ENCODE measurements at regions not wholly inside any gene's neighbourhood (a gene's known extent, or its start where the extent isn't known, plus 50 kb on each side); places are given as distances from the start of the nearest gene placed in this dataset.

- Histone ChIP-seq H3K9me2 (replicated peaks; ENCODE audit: low read depth, low read length) (no peaks in the 10 kb centered on the region), H3K4me2 (ENCODE audit: low read depth, low read length, poor library complexity, severe bottlenecking) (no peak overlapping the region), H3K27me3 (ENCODE audit: insufficient read depth, low read length, poor library complexity, severe bottlenecking) (no peaks in the 10 kb centered on the region), H3K79me2 (ENCODE audit: insufficient read depth, low read length) (no peaks in the 10 kb centered on the region), H3K4me1 (ENCODE audit: insufficient read depth, low read length, poor library complexity, severe bottlenecking) (no peaks in the 10 kb centered on the region), H3K36me3 (ENCODE audit: insufficient read depth, low read length) (no peaks in the 10 kb centered on the region), H3F3A (ENCODE audit: low read depth) (no peaks in the 10 kb centered on the region), H2AFZ (ENCODE audit: low read length) (no peak overlapping the region), H3K9ac (ENCODE audit: low read depth, low read length, poor library complexity, severe bottlenecking) (no peak overlapping the region), H3K4me3 (ENCODE audit: low read length, poor library complexity, severe bottlenecking) (no peak overlapping the region), H3K9me3 (ENCODE audit: insufficient read depth, low read depth, low read length) (peaks cover 6% of the 10 kb centered on the region; the same call in 1 of the 2 replicates), H4K20me1 (ENCODE audit: insufficient read depth, low read length, poor library complexity, severe bottlenecking) (no peaks in the 10 kb centered on the region)
- TF ChIP-seq CTCF (conservative IDR thresholded peaks at IDR 0.05; ENCODE audit: low read length) (no peak), EZH2phosphoT487 (IDR thresholded peaks at IDR 0.05; ENCODE audit: borderline replicate concordance) (no peak)
These were observed 1171.0 kb upstream of the PCDH10 start for GRCh38 chr4:131978120-131978519.

- H3K27me3 ChIP-seq (ENCODE audit: insufficient read depth, low read length, poor library complexity, severe bottlenecking) = no peaks in the 10 kb centered on the region
- no peaks in the 10 kb centered on the region for H4K20me1 ChIP-seq (ENCODE audit: insufficient read depth, low read length, poor library complexity, severe bottlenecking)
- H3K9ac ChIP-seq (ENCODE audit: low read depth, low read length, poor library complexity, severe bottlenecking) = no peak overlapping the region
- no peaks in the 10 kb centered on the region for H3K4me1 ChIP-seq (ENCODE audit: insufficient read depth, low read length, poor library complexity, severe bottlenecking)
- no peak for TF ChIP-seq EZH2phosphoT487 (IDR thresholded peaks at IDR 0.05; ENCODE audit: borderline replicate concordance)
- no peak for TF ChIP-seq CTCF (conservative IDR thresholded peaks at IDR 0.05; ENCODE audit: low read length)
- no peak overlapping the region for H2AFZ ChIP-seq (ENCODE audit: low read length)
- H3K4me2 ChIP-seq (ENCODE audit: low read depth, low read length, poor library complexity, severe bottlenecking) = no peak overlapping the region
- no peaks in the 10 kb centered on the region for H3K9me3 ChIP-seq (ENCODE audit: insufficient read depth, low read depth, low read length)
- H3K36me3 ChIP-seq (ENCODE audit: insufficient read depth, low read length) = no peaks in the 10 kb centered on the region
- H3K79me2 ChIP-seq (ENCODE audit: insufficient read depth, low read length) = no peaks in the 10 kb centered on the region
- no peaks in the 10 kb centered on the region for H3K9me2 ChIP-seq (replicated peaks; ENCODE audit: low read depth, low read length)
- H3F3A ChIP-seq (ENCODE audit: low read depth) = 0 out of 2 replicates have a peak, but pooled peaks cover 2% of the 10 kb centered on the region
- no peak overlapping the region for H3K4me3 ChIP-seq (ENCODE audit: low read length, poor library complexity, severe bottlenecking)
These were observed 1159.5 kb upstream of the PCDH10 start for GRCh38 chr4:131989576-131989975.

GRCh38 chr4:132001542-132001941 lies 1147.6 kb upstream of the PCDH10 start:
- no peaks in the 10 kb centered on the region for H3F3A ChIP-seq (ENCODE audit: low read depth)
- H3K9me3 ChIP-seq (ENCODE audit: insufficient read depth, low read depth, low read length) = no peaks in the 10 kb centered on the region
- no peak overlapping the region for H3K4me2 ChIP-seq (ENCODE audit: low read depth, low read length, poor library complexity, severe bottlenecking)
- H4K20me1 ChIP-seq (ENCODE audit: insufficient read depth, low read length, poor library complexity, severe bottlenecking) = no peaks in the 10 kb centered on the region
- H3K79me2 ChIP-seq (ENCODE audit: insufficient read depth, low read length) = no peaks in the 10 kb centered on the region
- H3K9me2 ChIP-seq (replicated peaks; ENCODE audit: low read depth, low read length) = no peaks in the 10 kb centered on the region
- no peaks in the 10 kb centered on the region for H3K36me3 ChIP-seq (ENCODE audit: insufficient read depth, low read length)
- H3K4me3 ChIP-seq (ENCODE audit: low read length, poor library complexity, severe bottlenecking) = no peak overlapping the region
- TF ChIP-seq EZH2phosphoT487 (IDR thresholded peaks at IDR 0.05; ENCODE audit: borderline replicate concordance) (no peak), CTCF (conservative IDR thresholded peaks at IDR 0.05; ENCODE audit: low read length) (no peak)
- no peak overlapping the region for H2AFZ ChIP-seq (ENCODE audit: low read length)
- no peak overlapping the region for H3K9ac ChIP-seq (ENCODE audit: low read depth, low read length, poor library complexity, severe bottlenecking)
- no peaks in the 10 kb centered on the region for H3K27me3 ChIP-seq (ENCODE audit: insufficient read depth, low read length, poor library complexity, severe bottlenecking)
- H3K4me1 ChIP-seq (ENCODE audit: insufficient read depth, low read length, poor library complexity, severe bottlenecking) = no peaks in the 10 kb centered on the region

Data from Loucy (cell line).